ENCODE measurements at regions not wholly inside any gene's neighbourhood (a gene's known extent, or its start where the extent isn't known, plus 50 kb on each side); places are given as distances from the start of the nearest gene placed in this dataset.
"Not testable (repeated sequence)": the region's sequence is repeated elsewhere in the genome, so short reads cannot be mapped to it uniquely, and the experiment has no call there.

DNA sequence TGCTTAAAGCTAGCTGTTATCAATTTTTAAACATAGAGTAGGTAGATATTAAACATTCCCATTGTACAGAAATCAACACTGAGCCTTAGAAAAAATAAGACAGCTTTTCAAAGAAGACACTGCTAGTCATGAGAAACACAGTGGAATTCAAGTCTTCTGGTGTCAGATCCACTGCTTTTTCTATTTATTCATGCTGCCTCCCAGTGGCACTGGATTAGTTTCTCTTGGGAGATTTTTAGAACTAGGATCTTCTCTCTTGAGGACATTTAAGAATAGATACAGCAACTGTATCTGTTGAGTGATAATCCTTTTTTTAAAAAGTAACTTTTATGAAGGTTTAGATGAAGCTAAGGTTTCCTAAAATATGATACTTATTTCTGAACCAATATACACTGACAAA, 1635.4 kb upstream of the C9orf72 start:
- DNase-seq = no peak

DNA sequence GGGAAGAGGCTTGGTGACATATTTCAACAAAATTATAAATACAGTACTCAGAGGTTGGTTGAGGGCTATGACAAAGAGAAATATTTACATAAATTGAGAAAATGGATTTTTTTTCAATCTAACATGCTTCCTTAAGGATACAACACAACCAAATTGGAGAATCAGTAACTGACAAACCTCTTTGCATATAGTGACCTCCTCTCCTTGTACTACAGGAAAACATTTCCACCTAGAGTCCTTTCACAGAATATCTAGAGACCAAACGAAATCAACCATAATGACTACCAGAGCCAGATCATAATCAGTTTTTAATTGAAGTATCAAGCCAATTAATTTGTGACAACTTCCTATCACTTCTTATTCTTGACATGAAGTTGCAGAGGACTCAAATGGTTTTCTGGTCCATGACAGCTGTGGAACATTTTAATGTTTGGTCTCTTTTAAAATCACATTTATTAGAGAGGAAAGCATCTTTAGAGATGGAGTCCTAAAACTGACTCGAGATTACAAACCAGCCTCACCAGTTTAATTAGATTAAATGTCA, 1636.5 kb upstream of the C9orf72 start:
- no peak for DNase-seq

DNA sequence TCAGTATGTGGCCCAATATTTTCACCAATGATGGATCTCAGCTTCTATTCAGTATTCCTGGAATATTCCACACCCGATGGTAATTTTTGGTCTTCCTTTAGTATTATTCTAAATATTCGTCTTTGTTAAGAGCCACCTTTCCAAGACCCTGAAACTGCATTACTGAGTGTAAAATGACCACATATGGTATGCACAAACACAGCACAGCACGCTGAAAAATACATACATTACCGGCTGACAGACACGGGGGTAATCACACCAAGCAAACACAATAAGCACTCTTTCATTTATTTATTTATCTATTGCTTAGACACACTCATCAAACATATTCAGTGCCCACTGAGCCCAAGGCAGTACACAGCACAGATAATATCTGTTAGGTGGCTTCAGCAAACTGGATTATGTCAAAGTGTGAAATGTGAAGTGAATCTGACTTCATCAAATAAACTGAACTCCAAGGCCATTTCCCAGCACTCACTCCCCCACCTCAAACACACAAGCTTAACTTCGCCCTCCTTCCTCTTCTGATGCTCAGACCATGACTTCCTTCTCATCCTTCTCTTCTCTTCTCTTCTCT, 1637.8 kb upstream of the C9orf72 start:
- DNase-seq = no peak

DNA sequence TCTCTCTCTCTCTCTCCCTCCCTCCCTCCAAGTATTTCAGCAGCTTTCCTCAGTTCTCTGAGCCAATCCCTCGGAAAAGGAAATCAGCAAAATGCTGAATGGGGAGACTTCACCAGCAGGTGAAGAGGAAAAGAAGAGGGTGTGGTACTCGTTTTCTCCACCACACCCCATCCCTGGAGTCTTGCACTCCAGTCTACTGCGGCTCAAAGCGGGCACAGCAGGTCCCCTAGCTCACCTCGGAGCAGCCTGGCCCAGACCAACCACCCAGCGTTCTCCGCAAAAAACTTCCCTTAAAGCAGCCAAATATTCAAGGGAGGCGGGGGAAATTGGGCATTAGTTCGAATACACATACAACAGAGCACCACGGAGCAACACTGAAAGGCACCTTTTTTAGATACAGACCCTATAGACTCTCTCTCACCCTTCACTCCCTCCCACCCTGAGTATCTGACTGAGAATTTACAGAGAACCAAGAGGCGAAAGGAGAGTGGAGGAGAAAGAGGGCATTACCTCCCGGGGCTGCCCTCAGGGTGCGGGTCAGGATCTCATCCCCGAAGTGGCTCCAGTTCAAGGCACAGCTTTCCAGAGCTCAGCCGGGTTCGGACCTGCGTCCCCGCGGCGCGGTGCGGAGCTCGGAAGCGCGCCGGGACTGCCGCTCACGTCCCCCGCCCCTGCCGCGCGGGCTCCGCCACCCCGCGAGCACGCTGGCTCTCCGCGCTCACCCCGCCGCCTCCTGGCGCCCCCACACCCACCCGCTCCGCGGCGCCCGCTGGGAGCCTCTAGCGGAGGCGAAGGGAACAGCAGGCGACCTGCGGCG, 1638.5 kb upstream of the C9orf72 start:
- peak; percentile 74 for DNase-seq

DNA sequence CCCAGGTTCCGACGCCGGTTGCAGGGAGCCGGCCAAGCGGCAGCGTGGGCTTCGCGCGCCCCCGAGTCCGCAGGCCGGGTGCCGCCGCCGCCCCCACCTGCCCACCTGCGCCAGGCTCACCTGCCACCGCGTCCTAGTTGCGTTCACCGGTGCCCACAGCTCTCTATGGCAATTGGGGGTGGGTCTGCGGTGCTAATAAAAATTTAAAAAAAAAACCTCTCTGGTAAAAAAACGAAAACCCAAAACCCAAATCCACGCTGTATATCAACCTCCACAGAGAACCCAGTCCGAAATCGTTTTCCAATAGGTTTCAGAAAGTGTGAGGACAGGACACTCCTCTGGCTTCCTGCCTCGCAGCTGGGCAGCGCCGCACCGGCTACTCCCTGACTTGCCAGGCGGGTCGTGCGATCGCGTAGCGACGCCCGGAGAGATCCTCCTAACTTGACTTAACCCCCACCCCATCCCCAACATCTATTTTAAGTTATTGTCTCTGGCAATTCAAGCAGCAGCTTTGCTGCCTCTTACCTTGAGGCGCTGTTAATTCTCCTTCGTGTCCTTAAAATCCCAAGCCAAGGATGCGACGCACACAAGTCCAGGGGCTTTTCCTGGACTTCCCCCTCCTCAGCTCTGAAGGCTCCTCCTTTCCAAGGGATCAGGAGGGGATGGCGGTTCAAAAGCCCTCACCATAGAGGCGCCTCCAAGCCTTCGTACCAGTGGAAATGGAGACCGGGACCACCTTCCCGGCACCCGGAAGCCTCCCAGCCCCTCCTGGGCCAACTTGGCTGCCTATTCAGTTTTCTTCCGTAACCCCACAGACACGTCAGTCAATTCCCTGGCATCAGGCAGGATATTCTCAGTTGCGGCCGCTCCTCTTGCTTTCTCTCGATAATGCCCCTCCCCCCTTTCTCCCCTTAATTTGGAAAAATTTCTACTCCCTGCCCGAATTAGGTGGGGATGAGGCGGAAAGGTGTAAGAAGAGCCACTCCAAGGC, 1639.4 kb upstream of the C9orf72 start:
- DNase-seq = peak; percentile 19

DNA sequence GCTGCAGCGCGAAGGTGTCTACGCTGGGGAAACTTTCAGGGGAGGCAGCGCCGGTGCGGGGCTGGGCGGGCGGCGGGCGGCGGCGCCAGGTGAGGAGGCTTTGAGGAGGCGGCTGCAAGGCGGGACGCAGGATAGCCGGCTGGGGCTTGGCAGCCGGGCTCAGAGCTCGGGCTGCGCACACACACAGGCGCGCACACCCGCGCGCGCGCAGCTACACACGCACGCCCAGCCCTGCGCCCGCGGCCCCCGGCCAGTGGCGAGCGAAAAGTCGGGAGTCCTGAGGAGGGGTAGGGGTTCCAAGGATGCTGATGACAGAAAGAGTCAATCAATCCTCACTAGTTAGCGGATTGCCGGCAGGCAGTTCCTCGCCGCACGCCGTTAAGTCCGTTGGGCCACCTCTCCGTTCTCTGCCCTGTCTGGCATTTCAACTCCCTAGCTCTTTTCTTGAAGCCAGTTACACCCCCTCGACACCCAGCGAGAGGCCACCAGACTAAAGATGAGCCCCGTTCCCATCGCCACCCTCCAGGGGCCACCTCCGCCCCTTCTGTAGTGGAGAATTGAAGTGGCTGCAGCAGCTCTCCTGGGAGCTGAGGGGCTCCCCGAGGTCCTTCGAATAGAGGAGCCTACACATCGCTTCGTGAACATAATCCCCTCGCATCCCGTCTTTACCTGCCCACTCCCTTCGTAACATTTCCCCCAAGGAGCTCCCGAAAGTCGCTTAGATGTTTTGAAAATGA, 1640.3 kb upstream of the C9orf72 start, which contains the start of gene LINGO2:
LINGO2 (minus strand) TSS at position 185 of the 737 bp plus-strand sequence.
- peak; percentile 15 for DNase-seq

DNA sequence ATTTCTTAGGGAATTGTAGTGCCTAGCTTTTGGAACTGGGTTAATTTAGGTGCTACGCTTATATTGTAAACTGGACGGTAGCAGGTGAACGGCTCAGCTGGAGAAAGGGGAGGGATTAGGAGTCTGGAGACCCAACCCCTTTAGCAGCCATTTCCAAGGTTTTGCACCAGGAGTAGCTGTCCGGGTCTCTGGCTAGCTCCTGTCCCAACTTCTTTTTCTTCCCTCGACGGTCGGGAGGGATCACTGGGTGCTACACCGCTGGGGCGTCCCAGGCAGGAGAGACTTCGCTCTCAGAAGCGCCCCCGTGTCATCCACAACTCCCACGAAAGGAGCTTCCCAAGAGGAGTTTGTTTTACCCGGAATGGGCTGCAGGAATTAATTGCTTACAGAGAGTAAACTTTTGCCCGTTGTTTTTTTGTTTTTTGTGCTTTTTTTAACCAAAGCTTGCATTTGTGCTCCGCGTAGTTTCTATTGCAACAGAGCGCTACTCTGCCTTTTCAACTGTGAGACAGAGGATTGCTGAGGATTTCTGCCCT, 1640.9 kb upstream of the C9orf72 start:
- DNase-seq = no peak

DNA sequence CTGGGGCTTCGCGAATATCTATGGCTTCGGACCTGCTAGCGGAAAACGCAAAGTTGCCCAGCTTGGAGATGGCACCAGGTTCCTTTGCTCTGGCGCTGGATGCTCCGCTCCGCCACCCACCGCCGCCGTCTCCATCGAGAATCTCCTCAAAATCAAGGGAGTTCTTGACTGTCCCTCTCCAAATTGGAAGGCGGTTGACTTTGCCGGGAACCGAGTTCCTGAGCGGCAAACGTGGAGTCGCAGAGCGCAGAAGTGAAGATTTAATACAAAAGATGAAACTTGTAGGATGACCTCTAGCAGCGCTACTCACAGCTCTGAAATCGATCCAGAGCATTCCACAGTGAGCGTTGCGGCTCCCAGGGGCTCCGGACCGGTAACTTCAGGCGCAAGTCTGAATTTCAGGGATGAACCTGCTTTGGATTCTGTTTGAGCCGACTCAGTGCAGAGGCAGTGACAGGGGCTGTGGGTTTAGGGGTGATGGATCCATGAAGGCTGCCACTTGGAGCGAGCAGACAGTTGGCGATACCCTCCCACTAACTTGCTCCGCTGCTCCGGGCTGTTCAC, 1641.5 kb upstream of the C9orf72 start:
- DNase-seq = no peak

DNA sequence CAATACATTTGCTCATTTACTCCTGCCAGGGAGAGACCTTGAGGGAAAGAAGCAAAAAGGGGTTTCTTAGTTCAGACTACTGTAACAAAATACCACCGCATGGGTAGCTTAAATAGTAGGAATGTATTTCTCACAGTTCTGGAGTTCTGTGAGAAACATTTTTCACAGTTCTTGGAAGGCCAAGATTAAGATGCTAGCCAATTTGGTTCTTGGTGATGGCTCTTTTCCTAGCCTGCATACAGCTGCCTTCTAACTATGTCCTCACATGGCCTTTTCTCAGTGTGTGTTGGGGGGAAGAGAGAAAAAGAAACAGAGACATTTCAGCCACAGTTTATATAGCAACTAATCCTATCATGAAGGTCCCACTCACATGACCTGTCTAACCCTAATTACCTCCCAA, 1644.7 kb upstream of the C9orf72 start:
- no peak for DNase-seq

DNA sequence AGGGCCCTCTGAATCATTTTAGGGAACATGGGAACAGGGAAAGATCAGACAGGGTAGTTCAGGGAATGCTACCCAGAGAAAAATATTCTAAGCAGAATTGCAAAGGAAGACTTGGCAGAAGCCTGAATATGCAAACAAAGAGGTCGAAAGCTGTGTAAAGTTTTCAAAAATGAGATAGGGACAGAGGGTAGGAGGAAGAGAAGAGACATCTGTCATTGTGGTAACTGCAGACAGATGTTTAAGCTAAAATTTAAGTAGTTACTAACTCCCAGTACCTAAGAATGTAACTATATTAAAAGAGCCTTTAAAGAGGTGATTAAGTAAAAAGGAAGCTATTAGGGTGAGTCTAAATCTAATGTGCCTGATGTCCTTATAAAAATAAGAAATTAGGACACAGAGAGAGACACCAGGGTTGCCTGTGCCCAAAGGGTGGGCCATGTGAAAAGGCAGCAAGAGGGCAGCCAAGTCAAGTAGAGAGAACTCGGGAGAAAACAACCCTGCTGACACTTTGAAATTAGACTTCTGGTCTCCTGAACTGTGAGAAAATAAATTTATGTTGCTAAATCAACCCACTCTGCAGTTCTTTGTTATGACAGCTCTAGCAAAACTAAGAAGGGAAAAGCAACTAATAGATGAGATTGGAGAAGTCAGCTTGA, 1647.4 kb upstream of the C9orf72 start:
- DNase-seq = no peak

DNA sequence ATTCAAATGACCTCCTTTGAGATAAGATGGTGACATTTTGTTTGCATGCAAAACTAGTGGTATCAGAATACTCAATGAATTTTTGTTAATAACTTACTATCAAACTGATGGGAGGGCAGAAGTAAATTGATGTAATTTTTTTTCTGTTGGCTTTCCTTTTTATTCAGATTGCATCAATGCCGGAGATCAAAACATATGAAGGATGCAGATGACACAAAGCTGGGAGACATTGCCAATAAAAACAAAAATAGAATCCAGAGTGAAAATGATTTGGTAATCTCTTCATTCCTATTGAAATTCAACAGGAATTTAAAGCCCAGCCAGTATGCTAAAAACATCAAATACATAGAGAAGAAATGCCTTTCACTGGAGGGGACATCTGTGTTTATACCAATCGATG, 1655.3 kb upstream of the C9orf72 start:
- no peak for DNase-seq

DNA sequence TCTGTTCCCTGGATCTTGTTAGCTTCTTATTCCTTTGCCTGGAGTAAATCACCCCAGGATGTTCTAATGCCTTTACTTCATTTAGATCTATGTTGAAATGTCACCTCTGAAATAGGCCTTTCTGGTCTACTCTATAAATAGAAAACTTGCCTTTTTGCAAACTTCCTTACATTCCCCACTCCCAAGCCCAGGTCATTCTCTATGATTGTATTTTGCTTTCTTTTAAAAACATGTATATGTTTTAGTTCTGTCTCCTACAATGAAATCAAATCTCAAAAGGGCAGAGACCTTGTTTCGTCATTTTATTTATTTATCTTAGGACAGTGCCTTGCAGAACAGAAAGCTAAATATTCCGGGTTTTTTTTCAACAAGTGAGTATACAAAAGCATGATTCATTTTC, 1657.7 kb upstream of the C9orf72 start:
- no peak for DNase-seq

DNA sequence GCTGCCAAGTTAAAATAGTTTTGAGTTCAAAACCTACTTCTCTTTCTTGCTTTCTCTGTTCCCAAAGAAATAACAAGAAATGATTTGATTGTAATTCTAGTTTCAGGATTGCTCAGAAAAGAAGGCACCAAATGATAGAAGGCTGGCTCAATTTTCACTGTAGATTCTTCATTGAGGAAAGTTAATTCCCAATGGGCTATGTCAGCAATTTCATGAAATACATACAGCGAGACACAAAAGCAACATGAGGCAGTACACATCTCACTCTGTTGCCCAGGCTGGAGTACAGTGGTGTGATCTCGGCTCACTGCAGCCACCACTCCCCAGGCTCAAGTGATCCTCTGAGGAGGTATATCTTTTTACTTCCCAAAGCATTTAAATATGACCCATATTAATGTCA, 1659.9 kb upstream of the C9orf72 start:
- DNase-seq = no peak

DNA sequence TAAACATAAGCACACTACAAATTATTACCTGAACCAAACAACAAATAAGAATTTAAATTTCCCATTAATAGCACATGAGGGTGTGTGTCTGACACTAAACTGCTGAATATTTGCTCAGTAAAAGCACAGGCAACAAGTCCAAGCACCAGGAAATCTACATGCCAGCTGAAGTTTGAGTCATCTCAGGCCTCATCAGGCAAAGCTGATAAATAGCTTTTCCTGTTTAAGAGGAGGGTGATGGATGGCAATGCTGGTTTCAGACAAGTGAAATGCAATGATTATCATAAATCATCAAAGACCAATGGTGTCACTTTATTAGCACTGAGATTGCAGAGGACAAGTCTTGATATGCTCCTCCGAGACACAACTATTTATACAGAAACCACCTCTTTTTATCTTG, 1668.0 kb upstream of the C9orf72 start:
- DNase-seq = peak; percentile 1

DNA sequence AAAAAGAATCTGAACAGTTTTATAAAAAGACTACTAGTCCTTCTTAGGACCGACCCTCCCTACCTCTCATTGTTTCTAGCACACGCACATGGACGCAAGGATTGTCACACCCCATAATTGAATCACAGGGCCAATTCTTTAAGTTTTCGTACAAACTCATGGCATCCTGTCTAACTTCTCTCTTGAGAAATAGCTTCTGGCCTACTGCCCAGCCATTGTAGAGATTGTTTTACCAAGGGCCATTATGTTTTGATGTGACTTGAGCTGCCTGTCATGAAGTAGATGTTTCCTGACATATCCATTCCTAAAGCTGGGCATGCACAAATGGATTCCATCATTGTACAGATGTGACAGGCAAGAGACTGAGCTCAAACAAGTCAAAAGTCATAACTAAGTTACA, 1672.1 kb upstream of the C9orf72 start:
- no peak for DNase-seq

DNA sequence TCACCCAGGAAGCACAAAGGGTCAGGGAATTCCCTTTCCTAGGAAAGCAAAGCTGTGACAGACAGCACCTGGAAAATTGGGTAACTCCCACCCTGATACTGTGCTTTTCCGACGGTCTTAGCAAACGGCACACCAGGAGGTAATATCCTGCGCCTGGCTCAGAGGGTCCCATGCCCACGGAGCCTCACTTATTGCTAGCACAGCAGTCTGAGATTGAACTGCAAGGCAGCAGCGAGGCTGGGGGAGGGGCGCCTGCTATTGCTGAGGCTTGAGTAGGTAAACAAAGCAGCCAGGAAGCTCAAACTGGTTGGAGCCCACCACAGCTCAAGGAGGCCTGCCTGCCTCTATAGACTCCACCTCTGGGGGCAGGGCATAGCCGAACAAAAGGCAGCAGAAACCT, 1697.1 kb upstream of the C9orf72 start:
- not testable (repeated sequence) for DNase-seq

DNA sequence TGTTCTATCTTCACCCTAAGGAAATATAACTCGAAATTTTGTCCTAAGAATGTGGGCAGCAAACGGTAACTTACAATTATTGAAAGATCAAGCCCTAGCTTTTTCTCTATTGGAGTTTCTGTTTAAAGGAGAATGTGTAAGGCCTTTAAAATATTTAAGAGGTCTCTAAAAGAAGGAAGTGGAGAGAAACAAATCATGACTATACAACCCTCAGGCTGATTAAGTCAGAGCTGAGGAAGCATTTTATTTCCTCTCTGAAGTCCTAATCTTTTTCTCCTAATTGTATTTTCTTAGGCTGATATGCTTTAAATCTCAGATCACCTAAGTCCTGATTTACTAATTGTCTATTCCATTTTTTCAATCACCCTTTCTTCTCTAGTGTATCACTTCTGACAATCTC, 1708.8 kb upstream of the C9orf72 start:
- no peak for DNase-seq

DNA sequence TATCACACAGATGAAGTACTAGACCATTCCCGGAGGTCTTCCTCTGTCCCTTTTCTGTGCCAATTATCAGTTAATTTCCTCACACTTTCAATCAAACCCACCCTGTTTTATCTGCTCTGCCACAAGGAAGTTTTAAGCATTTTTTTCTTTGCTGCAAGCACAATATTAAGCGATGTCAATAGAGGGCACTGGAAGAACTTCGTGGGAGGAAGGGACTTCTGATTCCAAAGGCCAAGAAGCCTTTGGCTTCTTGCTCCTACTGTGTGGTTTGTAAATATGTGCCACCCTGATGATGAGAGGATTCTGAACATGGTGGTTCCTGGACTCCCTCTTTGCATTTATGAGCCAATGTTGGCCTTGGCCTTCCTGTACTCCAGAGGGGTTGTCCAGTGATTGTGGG, 1712.5 kb upstream of the C9orf72 start:
- DNase-seq = peak; percentile 32

DNA sequence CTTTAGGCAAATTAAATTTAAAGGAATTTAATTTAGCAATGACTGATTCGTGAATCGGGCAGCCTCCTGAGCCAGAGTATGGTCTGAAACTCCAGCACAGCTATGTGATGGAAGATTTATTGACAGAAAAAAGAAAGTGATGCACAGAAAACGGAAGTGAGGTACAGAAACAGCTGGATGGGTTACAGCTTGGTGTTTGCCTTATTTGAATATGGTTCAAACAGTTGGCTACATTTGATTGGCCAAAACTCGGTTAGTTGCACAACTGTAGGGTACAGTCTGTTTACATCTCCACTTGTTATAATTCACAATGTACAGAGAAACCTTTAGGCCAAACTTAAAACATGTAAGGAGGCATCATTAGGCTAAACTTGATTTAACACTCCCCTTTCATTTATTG, 1716.1 kb upstream of the C9orf72 start:
- no peak for DNase-seq

DNA sequence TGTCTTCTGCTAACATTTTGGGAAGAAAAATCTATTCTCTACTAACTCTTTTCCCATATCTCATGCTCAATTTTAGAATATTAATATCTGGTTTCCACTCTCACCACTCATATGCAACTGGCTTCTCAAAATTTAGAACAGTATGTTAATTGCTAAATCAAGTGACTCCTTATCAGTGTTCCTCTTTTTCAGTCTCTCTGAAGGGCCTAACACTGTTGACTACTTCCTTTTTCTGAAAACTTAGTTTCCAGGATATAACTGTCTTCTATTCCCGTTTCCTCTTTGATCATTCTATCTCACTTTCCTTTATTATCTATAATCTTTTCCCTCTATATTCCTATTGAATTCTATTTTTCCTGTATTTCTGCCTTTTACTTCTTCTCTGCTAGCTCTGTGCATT, 1717.2 kb upstream of the C9orf72 start:
- DNase-seq = peak; percentile 76

DNA sequence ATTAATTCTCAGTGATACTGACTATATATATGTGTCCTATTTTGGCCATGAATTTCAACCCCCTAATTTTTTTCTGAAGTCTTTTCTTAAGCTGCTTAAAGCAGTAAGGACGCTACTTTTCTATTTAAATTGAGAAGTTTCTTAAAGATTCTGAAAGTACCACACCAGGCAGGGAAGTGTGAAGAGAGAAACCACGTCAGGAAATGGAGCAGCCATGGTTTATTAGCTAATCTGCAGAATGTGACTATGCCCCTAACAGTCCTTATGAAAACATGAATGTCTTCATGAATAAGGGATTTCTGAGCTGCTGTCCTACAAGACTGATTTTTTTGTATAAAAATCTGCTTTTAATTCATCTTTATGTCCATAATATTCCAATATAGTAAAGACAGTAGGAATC, 1724.3 kb upstream of the C9orf72 start:
- peak; percentile 41 for DNase-seq
